IPS-15b (cell line): ENCODE measurements at regions not wholly inside any gene's neighbourhood (a gene's known extent, or its start where the extent isn't known, plus 50 kb on each side); places are given as distances from the start of the nearest gene placed in this dataset.

ENCODE experiments used
- H3K27me3 ChIP-seq: one replicate; pipeline ENCODE4 v1.6.1; 2013; ENCODE audit warnings: low read length; ENCODE audit not compliant: control insufficient read depth, insufficient read depth
- H3K36me3 ChIP-seq: one replicate; pipeline ENCODE4 v1.6.1; 2013; ENCODE audit warnings: low read length; ENCODE audit not compliant: control insufficient read depth, insufficient read depth
- H3K4me1 ChIP-seq: one replicate; pipeline ENCODE4 v1.6.1; 2013; ENCODE audit warnings: mild to moderate bottlenecking, low read length; ENCODE audit not compliant: control insufficient read depth, insufficient read depth
- H3K4me3 ChIP-seq: one replicate; pipeline ENCODE4 v1.5.1; 2013; ENCODE audit warnings: low read depth, low read length
- H3K9ac ChIP-seq: one replicate; pipeline ENCODE4 v1.6.1; 2013; ENCODE audit warnings: low read depth, mild to moderate bottlenecking, low read length
- H3K9me3 ChIP-seq: one replicate; pipeline ENCODE4 v1.6.1; 2013; ENCODE audit warnings: mild to moderate bottlenecking, low read length; ENCODE audit not compliant: control insufficient read depth, insufficient read depth

DNA sequence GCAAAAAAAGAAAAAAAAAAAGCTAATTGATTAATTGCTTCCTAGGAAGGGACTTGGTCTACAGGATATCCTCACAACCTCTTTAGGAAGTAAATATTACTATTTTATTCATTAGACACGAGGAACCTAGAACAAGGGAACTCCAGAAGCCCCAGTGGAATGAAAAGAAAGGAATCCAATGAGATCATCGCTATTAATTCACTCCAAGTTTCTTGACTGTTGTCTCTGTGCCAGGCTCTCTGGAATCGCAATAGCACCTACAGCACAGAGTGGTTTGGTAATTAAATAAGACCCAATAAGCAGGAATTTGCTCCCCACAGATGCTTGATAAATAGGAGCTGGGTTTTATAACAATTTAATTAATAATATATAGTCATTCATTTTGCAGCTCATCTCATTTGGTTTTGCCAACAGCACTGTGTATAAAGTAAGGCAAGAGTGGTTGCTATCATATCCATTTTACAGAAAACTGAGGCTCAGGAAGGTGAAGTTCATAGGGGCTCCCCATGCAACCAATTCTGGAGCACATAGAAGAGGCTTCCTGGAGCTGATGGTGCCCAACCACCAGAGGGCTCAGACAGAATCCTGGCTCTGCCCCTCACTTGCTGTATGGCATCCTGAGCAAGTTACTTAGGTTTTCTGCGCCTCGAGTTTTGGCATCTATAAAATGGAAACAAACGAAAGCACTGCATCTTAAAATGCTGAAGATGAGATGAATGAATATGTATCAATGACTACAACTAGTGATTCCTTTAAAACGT, 420.2 kb downstream of the MED13L start:
- H3K4me3 ChIP-seq: no peak overlapping the region
- no peaks in the 10 kb centered on the region for H3K27me3 ChIP-seq
- H3K9me3 ChIP-seq: no peaks in the 10 kb centered on the region
- H3K4me1 ChIP-seq: no peaks in the 10 kb centered on the region
- no peak overlapping the region for H3K9ac ChIP-seq
- no peaks in the 10 kb centered on the region for H3K36me3 ChIP-seq

DNA sequence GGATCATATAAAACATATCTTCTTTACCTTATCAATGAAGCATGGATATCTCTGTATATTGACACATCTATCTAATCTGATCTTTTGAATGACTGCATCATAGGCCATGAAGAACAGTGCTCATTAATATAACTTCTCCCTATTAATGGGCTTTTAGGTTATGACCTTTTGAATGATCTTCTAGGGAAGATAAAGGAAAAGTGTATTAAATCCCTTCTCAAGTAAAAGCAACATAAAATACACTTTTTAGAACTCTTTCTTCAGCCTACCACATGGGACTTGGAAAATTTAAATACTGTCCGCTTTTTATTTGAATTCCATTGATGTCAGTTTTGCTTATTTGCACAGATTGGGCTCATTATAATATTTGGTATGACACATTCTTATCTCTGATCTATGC, 425.4 kb downstream of the MED13L start:
- H3K4me1 ChIP-seq: no peaks in the 10 kb centered on the region
- no peaks in the 10 kb centered on the region for H3K9me3 ChIP-seq
- no peak overlapping the region for H3K9ac ChIP-seq
- no peaks in the 10 kb centered on the region for H3K36me3 ChIP-seq
- H3K27me3 ChIP-seq: no peaks in the 10 kb centered on the region
- H3K4me3 ChIP-seq: no peak overlapping the region

DNA sequence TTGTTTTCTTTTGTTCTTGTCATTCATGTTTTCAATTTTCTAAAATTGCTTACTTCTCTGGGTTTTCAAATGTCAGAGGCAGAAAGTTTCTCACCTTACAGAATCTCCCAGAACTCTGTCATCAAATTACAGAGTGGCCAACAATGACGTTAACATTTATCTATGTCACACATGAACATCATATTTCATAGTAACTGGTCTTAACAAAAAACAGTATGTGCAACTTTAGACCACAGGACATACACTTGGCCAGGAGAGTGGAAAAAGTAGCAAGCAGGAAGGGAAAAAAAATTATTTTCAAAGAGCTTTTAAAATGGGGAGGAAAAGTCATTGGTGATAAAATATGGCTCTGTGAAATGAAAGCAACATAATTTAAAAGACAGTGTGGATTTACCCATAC, 426.5 kb downstream of the MED13L start:
- H3K9ac ChIP-seq: no peak overlapping the region
- H3K27me3 ChIP-seq: no peaks in the 10 kb centered on the region
- no peaks in the 10 kb centered on the region for H3K9me3 ChIP-seq
- no peaks in the 10 kb centered on the region for H3K36me3 ChIP-seq
- H3K4me3 ChIP-seq: no peak overlapping the region
- H3K4me1 ChIP-seq: no peaks in the 10 kb centered on the region

DNA sequence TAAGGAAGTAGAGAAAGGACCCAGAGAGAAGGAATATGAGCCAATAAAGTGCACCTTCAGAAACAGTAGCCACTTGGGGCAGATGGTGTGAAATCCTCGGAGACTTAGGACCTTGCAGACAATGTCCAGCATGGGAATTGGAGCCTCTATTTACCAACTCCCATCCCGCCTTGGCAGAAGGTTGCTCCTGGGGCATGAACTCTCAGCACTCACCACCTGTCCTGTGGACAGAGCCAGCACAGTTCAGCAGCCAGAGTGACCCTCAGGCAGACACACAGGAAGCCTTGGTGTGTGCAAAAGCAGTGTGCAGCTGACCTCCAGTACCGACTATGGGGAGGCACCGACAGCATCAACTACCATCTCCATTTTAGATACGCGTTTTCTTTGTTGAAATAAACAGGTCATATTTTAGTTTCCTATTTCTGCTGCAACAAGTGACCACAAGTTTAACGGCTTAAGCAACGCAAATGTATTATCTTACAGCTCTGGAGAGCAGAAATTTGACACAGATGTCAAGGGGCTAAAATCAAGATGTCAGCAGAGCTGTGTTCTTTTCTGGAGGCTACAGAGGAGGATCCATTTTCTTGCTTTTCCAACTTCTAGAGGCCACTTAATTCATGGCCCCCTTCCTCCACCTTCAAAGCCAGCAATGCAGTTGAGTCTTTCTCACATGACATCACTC, 428.1 kb downstream of the MED13L start:
- H3K4me3 ChIP-seq: no peak overlapping the region
- no peaks in the 10 kb centered on the region for H3K9me3 ChIP-seq
- H3K27me3 ChIP-seq: no peaks in the 10 kb centered on the region
- no peak overlapping the region for H3K9ac ChIP-seq
- no peaks in the 10 kb centered on the region for H3K36me3 ChIP-seq
- no peaks in the 10 kb centered on the region for H3K4me1 ChIP-seq

DNA sequence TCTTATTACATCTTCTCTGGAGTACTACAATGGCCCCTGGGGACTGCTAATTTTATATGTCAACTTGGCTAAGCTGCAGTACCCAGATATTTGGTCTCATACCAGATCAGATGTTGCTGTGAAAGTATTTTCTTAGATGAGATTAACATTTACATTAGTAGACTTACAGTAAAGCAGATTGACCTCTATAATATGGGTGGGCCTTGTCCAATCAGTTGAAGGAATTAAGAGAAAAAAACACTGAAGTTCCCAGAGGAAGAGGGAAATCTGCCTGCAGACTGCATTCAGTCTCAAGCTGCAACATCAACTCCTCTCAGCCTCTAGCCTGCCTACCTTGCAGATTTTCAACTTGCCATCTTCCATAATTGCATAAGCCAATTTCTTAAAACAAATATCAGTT, 430.1 kb downstream of the MED13L start:
- Histone ChIP-seq H3K4me3 (no peak overlapping the region), H3K9me3 (no peaks in the 10 kb centered on the region), H3K4me1 (no peaks in the 10 kb centered on the region), H3K9ac (no peak overlapping the region), H3K27me3 (no peaks in the 10 kb centered on the region), H3K36me3 (no peaks in the 10 kb centered on the region)

DNA sequence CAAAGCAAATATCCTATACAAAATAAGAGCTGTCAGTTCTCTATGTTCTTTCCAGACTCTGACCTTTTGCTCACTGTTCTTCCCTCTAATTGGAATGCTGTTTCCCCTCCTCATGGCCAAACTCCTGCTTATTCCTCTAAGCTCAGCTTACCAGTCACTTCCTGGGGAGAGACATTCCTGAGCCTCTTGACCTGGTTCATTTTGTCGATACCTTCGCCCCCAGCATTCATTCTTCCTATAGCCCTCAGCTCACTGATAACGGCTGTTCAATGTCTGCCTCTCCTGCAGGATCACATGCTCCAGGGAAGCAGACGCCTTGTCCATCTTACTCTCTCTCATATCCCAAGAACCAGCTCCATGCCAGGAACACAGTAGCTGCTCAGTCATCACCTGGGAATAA, 431.0 kb downstream of the MED13L start:
- Histone ChIP-seq H3K27me3 (no peaks in the 10 kb centered on the region), H3K4me3 (no peak overlapping the region), H3K9me3 (no peaks in the 10 kb centered on the region), H3K4me1 (no peaks in the 10 kb centered on the region), H3K36me3 (no peaks in the 10 kb centered on the region), H3K9ac (no peak overlapping the region)

DNA sequence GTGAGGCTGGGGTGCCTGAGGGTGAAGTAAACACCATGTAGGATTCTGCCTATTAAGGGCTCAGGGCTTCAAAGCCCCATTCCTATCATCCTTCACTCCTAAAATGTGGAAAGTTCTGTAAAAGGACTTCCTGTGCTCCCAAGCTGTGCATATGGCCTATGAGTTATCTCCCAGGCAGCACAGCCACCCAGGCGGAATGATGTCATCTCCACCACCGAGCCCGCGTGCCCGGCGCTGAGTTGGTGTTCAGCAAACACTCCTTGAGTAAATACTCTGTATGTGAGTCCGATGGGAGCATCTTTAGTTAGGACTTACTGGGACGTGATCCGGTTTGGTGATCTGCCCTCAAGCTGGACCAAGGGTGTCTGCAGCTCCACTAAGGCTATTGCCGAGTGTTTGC, 437.3 kb downstream of the MED13L start:
- Histone ChIP-seq H3K4me1 (no peaks in the 10 kb centered on the region), H3K9ac (no peak overlapping the region), H3K27me3 (no peaks in the 10 kb centered on the region), H3K9me3 (no peaks in the 10 kb centered on the region), H3K36me3 (no peaks in the 10 kb centered on the region), H3K4me3 (no peak overlapping the region)

DNA sequence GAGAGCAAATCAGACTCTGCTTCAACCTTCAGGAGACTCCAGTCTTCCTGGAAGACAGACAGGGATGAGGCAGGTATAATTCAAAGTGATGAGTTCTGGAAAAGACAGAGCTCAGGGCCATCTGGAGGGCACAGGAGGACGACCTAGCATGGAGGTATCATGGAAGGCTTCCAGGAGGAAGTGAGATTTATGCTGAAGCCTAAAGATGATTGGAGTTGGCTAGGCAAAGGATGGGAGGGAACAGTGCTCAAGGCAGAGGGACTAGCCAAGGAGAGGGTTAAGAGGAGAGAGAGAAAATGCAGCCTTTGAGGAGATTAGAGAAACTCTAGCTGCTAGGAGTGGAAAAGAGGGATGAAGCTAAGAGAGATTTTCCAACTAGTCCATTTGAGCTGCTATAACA, 438.5 kb downstream of the MED13L start:
- Histone ChIP-seq H3K9me3 (no peaks in the 10 kb centered on the region), H3K4me1 (no peaks in the 10 kb centered on the region)

DNA sequence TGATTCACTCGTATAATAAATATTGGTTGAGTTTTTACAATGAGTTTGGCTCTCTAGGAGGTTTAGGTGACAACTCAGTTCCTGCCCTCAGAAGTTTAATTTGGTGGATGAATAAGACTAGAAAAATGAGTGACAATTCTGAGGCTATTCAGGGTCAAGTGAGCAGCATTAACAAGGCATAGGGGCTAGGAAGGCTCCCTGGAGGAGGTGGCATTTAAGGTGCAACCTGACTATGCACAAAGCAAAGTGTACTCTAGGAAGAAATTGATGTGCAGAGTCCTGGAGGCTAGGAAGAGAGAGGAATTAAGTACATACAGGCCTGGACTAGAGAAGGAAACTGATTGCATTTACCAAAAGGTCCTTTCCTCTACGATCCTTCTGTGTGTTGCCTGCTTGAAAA, 440.3 kb downstream of the MED13L start:
- H3K4me3 ChIP-seq: no peak overlapping the region
- H3K27me3 ChIP-seq: no peaks in the 10 kb centered on the region
- H3K9ac ChIP-seq: no peak overlapping the region
- H3K4me1 ChIP-seq: no peaks in the 10 kb centered on the region
- H3K36me3 ChIP-seq: no peaks in the 10 kb centered on the region
- H3K9me3 ChIP-seq: no peaks in the 10 kb centered on the region

More for the DNA sequence above, 438.5 kb downstream of the MED13L start:
- Histone ChIP-seq H3K9ac (no peak overlapping the region), H3K4me3 (no peak overlapping the region), H3K36me3 (no peaks in the 10 kb centered on the region), H3K27me3 (no peaks in the 10 kb centered on the region)

DNA sequence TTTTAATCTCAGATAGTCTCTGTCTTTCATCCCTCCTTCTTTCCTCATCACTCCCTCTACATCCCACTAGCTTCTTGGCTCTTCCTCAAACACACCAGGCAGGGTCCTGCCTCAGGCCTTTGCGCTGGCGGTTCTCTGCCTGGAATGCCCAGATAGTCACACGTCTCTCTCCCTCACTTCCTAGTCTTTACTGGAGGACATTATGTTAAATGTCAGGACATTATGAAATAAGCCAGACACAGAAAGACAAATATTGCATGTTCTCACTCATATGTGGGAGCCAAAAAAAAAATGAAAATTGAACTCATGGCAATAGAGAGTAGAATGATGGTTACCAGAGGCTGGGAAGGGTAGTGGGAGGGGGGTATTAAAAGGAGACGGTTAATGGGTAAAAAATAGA, 442.0 kb downstream of the MED13L start:
- H3K4me1 ChIP-seq: no peaks in the 10 kb centered on the region
- H3K36me3 ChIP-seq: no peaks in the 10 kb centered on the region
- H3K4me3 ChIP-seq: no peak overlapping the region
- H3K9ac ChIP-seq: no peak overlapping the region
- no peaks in the 10 kb centered on the region for H3K27me3 ChIP-seq
- no peaks in the 10 kb centered on the region for H3K9me3 ChIP-seq

DNA sequence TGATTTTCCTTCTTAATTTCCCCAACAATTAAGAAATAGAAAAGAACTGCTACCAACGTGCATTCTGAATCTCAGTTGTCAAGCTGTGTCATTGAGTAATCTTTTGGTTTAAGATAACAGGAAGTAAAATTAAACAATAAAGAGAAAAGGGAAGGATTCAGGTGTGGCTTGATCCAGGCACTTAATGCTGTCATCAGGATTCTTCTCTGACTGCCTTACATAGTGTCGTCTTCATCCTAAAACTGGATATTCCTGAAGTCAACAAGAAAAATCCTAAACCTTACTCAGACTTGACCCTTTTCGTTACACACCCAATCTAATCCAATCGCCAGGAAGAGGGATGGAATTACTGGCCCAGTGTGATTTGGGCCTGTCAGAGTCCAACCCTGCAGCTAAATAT, 443.8 kb downstream of the MED13L start:
- Histone ChIP-seq H3K9ac (no peak overlapping the region), H3K27me3 (no peaks in the 10 kb centered on the region), H3K4me1 (no peaks in the 10 kb centered on the region), H3K9me3 (no peaks in the 10 kb centered on the region), H3K36me3 (no peaks in the 10 kb centered on the region), H3K4me3 (no peak overlapping the region)

DNA sequence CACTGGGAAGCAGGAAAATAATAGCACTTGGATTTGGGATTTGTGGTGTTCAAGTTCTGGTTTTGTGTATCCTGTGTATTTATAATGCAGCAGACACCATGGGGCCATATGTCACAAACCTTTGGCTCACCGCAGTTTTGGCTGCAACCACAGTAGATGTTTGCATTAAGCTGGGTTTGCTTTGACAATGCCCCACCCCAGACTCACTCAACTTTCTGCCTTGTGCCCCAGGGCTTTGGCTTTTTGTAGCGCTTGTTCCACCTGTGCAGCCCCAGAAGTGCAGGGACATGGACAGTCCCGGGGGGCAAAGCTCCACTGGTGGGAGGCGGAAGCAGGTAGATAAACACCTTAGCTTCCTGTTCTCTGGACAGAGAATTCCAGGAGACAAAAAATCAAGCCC, 446.9 kb downstream of the MED13L start:
- Histone ChIP-seq H3K9ac (no peak overlapping the region), H3K9me3 (no peaks in the 10 kb centered on the region)

More for the DNA sequence above, 446.9 kb downstream of the MED13L start:
- Histone ChIP-seq H3K36me3 (no peaks in the 10 kb centered on the region), H3K27me3 (no peaks in the 10 kb centered on the region), H3K4me1 (no peaks in the 10 kb centered on the region), H3K4me3 (no peak overlapping the region)
